ENCODE measurements at regions not wholly inside any gene's neighbourhood (a gene's known extent, or its start where the extent isn't known, plus 50 kb on each side); places are given as distances from the start of the nearest gene placed in this dataset.

- Histone ChIP-seq H3K27me3 (no peaks in the 10 kb centered on the region), H3K4me1 (no peaks in the 10 kb centered on the region), H3K4me3 (no peak overlapping the region), H3K9me3 (no peaks in the 10 kb centered on the region), H3K27ac (no peak overlapping the region), H3K36me3 (no peaks in the 10 kb centered on the region)
- DNase-seq (no peak), ATAC-seq (ENCODE audit: low FRiP score in 2 of 2) (no peak)
- WGBS, 2 donors, result 65 to 94% methylated on average over 1 of the region's 1 CpG
- TF ChIP-seq POLR2A (IDR thresholded peaks at IDR 0.05) (no peak), POLR2AphosphoS5 (IDR thresholded peaks at IDR 0.05) (no peak), EP300 (IDR thresholded peaks at IDR 0.05) (no peak)
Measured at GRCh38 chr18:4847056-4847455, 350.0 kb downstream of the AKAIN1 start.

GRCh38 chr18:4844320-4844719, 352.7 kb downstream of the AKAIN1 start:
- H3K27me3 ChIP-seq, result no peaks in the 10 kb centered on the region
- no peak overlapping the region for H3K4me3 ChIP-seq
- H3K36me3 ChIP-seq, result no peaks in the 10 kb centered on the region
- no peaks in the 10 kb centered on the region for H3K4me1 ChIP-seq
- 56 to 74% methylated on average over 3 of the region's 3 CpGs for WGBS, 2 donors
- no peak overlapping the region for H3K27ac ChIP-seq
- H3K9me3 ChIP-seq, result no peaks in the 10 kb centered on the region
- DNase-seq (no peak), ATAC-seq (ENCODE audit: low FRiP score in 2 of 2) (no peak)
- TF ChIP-seq POLR2A (IDR thresholded peaks at IDR 0.05), result no peak
- no peak for TF ChIP-seq POLR2AphosphoS5 (IDR thresholded peaks at IDR 0.05)
- no peak for TF ChIP-seq EP300 (IDR thresholded peaks at IDR 0.05)
- TF ChIP-seq CTCF (IDR thresholded peaks at IDR 0.05), result no peak

- H3K36me3 ChIP-seq, result no peaks in the 10 kb centered on the region
- no peaks in the 10 kb centered on the region for H3K9me3 ChIP-seq
- no peaks in the 10 kb centered on the region for H3K27me3 ChIP-seq
- no peaks in the 10 kb centered on the region for H3K4me1 ChIP-seq
- no peak for ATAC-seq (ENCODE audit: low FRiP score in 2 of 2)
- DNase-seq, result no peak
- H3K4me3 ChIP-seq, result no peak overlapping the region
- TF ChIP-seq POLR2AphosphoS5 (IDR thresholded peaks at IDR 0.05) (no peak), EP300 (IDR thresholded peaks at IDR 0.05) (no peak)
- H3K27ac ChIP-seq, result no peak overlapping the region
Measured at GRCh38 chr18:4843771-4844170, 353.3 kb downstream of the AKAIN1 start.

- TF ChIP-seq POLR2A (IDR thresholded peaks at IDR 0.05), result no peak
- no peak for TF ChIP-seq CTCF (IDR thresholded peaks at IDR 0.05)
- no peak for TF ChIP-seq POLR2AphosphoS5 (IDR thresholded peaks at IDR 0.05)
- TF ChIP-seq EP300 (IDR thresholded peaks at IDR 0.05), result no peak
- ATAC-seq (ENCODE audit: low FRiP score in 2 of 2) (no peak), DNase-seq (no peak)
- WGBS, 2 donors, result 31 to 63% methylated on average over 1 of the region's 1 CpG
- H3K4me1 ChIP-seq, result no peaks in the 10 kb centered on the region
- no peak overlapping the region for H3K4me3 ChIP-seq
- H3K27me3 ChIP-seq, result no peaks in the 10 kb centered on the region
- no peaks in the 10 kb centered on the region for H3K9me3 ChIP-seq
- no peak overlapping the region for H3K27ac ChIP-seq
- H3K36me3 ChIP-seq, result no peaks in the 10 kb centered on the region
Measured at GRCh38 chr18:4842751-4843150, 354.3 kb downstream of the AKAIN1 start.

GRCh38 chr18:4842287-4842686, 354.8 kb downstream of the AKAIN1 start:
- Histone ChIP-seq H3K27ac (no peak overlapping the region), H3K9me3 (no peaks in the 10 kb centered on the region), H3K4me3 (no peak overlapping the region), H3K36me3 (no peaks in the 10 kb centered on the region), H3K4me1 (no peaks in the 10 kb centered on the region), H3K27me3 (no peaks in the 10 kb centered on the region)
- TF ChIP-seq POLR2A (IDR thresholded peaks at IDR 0.05), result no peak
- TF ChIP-seq EP300 (IDR thresholded peaks at IDR 0.05), result no peak
- no peak for TF ChIP-seq POLR2AphosphoS5 (IDR thresholded peaks at IDR 0.05)
- TF ChIP-seq CTCF (IDR thresholded peaks at IDR 0.05), result no peak
- 53 to 60% methylated on average over 2 of the region's 2 CpGs for WGBS, 2 donors
- DNase-seq (no peak), ATAC-seq (ENCODE audit: low FRiP score in 2 of 2) (no peak)

GRCh38 chr18:4839639-4840038, 357.4 kb downstream of the AKAIN1 start:
- H3K4me3 ChIP-seq, result no peak overlapping the region
- no peaks in the 10 kb centered on the region for H3K9me3 ChIP-seq
- DNase-seq (no peak), ATAC-seq (ENCODE audit: low FRiP score in 2 of 2) (no peak)
- H3K4me1 ChIP-seq, result no peaks in the 10 kb centered on the region
- TF ChIP-seq POLR2AphosphoS5 (IDR thresholded peaks at IDR 0.05) (no peak), CTCF (IDR thresholded peaks at IDR 0.05) (no peak), EP300 (IDR thresholded peaks at IDR 0.05) (no peak), POLR2A (IDR thresholded peaks at IDR 0.05) (no peak)
- no peak overlapping the region for H3K27ac ChIP-seq
- H3K36me3 ChIP-seq, result no peaks in the 10 kb centered on the region
- H3K27me3 ChIP-seq, result no peaks in the 10 kb centered on the region
